Naive thymus-derived CD4-positive, alpha-beta T cell (primary cell): ENCODE measurements at regions not wholly inside any gene's neighbourhood (a gene's known extent, or its start where the extent isn't known, plus 50 kb on each side); places are given as distances from the start of the nearest gene placed in this dataset.
A peak's percentile ranks its signal among the peaks of the same experiment; 100 is the strongest.

Source experiments
- ATAC-seq: fragments of 150-1000 bp; cut with Tn5 transposase; 2 replicates; pipeline ENCODE4 v1.10.0; 2021; ENCODE audit warnings: mild to moderate bottlenecking, moderate library complexity
- CTCF ChIA-PET: fragments of 350-600 bp; sonication (Branson Sonifier 250); formaldehyde crosslinking; loops from one replicate; lab custom pipeline; 2021; ENCODE audit warnings: antibody characterized with exemption; lab: Charles Lee
- POLR2A ChIA-PET: fragments of 350-600 bp; sonication (Branson Sonifier 250); formaldehyde crosslinking; loops from one replicate; lab custom pipeline; 2021; ENCODE audit warnings: antibody characterized with exemption, inconsistent platforms; lab: Charles Lee
- DNase-seq, 9 donors: peaks; one replicate each; pipeline versions ENCODE4 v3.0.0 to v3.0.0-alpha.2; 2020 to 2022; ENCODE audit warnings: mixed read lengths in 1 of 9
- H3K27ac ChIP-seq: one replicate; pipeline ENCODE4 v1.7.0; 2013; ENCODE audit warnings: mild to moderate bottlenecking, low read depth, low read length, moderate library complexity
- H3K27me3 ChIP-seq, 2 donors: one replicate each; pipeline ENCODE4 v1.7.0; 2013; ENCODE audit warnings: low read length in 2 of 2, mild to moderate bottlenecking in 2 of 2, moderate library complexity in 2 of 2; ENCODE audit not compliant: control insufficient read depth in 2 of 2, insufficient read depth in 2 of 2
- H3K36me3 ChIP-seq, 3 experiments: 1 replicate in 2 of 3; 2 replicates in 1 of 3; pipeline ENCODE4 v1.7.0; 2013; ENCODE audit warnings: low read length in 3 of 3, mild to moderate bottlenecking in 3 of 3, moderate library complexity in 1 of 3; ENCODE audit not compliant: insufficient read depth in 3 of 3, control insufficient read depth in 2 of 3
- H3K4me1 ChIP-seq, 2 donors: one replicate each; pipeline ENCODE4 v1.7.0; 2013; ENCODE audit warnings: low read length in 2 of 2, mild to moderate bottlenecking in 2 of 2, moderate library complexity in 1 of 2; ENCODE audit not compliant: control insufficient read depth in 2 of 2, insufficient read depth in 2 of 2
- H3K4me3 ChIP-seq: 2 replicates; pipeline ENCODE4 v1.7.0; 2013; ENCODE audit warnings: mild to moderate bottlenecking, low read length
- H3K9me3 ChIP-seq, 3 experiments: 1 replicate in 2 of 3; 2 replicates in 1 of 3; pipeline ENCODE4 v1.7.0; 2013; ENCODE audit warnings: low read length in 3 of 3; ENCODE audit not compliant: control insufficient read depth in 2 of 3
- H3K27ac Mint-ChIP-seq, 9 donors: one replicate each; pipeline ENCODE4 v1.8.0; 2020 to 2022; ENCODE audit warnings: mixed read lengths in 9 of 9, mild to moderate bottlenecking in 8 of 9, moderate library complexity in 5 of 9, inconsistent platforms in 2 of 9
- H3K27me3 Mint-ChIP-seq, 5 donors: one replicate each; pipeline ENCODE4 v1.8.0; 2021 to 2022; ENCODE audit warnings: mixed read lengths in 5 of 5, mild to moderate bottlenecking in 1 of 5
- H3K36me3 Mint-ChIP-seq, 5 donors: one replicate each; pipeline ENCODE4 v1.8.0; 2020 to 2022; ENCODE audit warnings: mixed read lengths in 5 of 5, mild to moderate bottlenecking in 3 of 5, inconsistent platforms in 1 of 5
- H3K4me1 Mint-ChIP-seq, 7 donors: one replicate each; pipeline ENCODE4 v1.8.0; 2020 to 2022; ENCODE audit warnings: mixed read lengths in 7 of 7, mild to moderate bottlenecking in 3 of 7, inconsistent platforms in 1 of 7
- H3K4me3 Mint-ChIP-seq, 10 donors: one replicate each; pipeline ENCODE4 v1.8.0; 2020 to 2022; ENCODE audit warnings: mild to moderate bottlenecking in 10 of 10, mixed read lengths in 10 of 10, moderate library complexity in 6 of 10, inconsistent platforms in 2 of 10
- H3K9me3 Mint-ChIP-seq, 11 donors: one replicate each; pipeline ENCODE4 v1.8.0; 2020 to 2022; ENCODE audit warnings: mixed read lengths in 11 of 11, mild to moderate bottlenecking in 4 of 11, inconsistent platforms in 1 of 11, moderate library complexity in 1 of 11
- intact Hi-C, 2 donors: fragments of 100-400 bp; cut with micrococcal nuclease; formaldehyde crosslinking; loops; one replicate each; pipeline ENCODE4 v1.15.1; 2023

GRCh38 chr15:66907826-66908743 is 157.3 kb upstream of the SMAD3 start:
- Mint-ChIP-seq H3K27ac (no peak overlapping the region), H3K4me3 (no peak overlapping the region), H3K36me3 (peaks cover 0 to 6% (median 0%) of the 10 kb centered on the region in 5 donors), H3K9me3 (peaks cover 0 to 4% (median 0%) of the 10 kb centered on the region in 11 donors), H3K4me1 (peaks cover 0 to 36% (median 22%) of the 10 kb centered on the region in 7 donors), H3K27me3 (peaks cover 0 to 9% (median 0%) of the 10 kb centered on the region in 5 donors)
- Histone ChIP-seq H3K27ac (no peak overlapping the region), H3K4me3 (no peak overlapping the region), H3K27me3 (no peaks in the 10 kb centered on the region), H3K9me3 (no peaks in the 10 kb centered on the region), H3K36me3 (no peaks in the 10 kb centered on the region), H3K4me1 (peaks cover 14 to 19% of the 10 kb centered on the region in 2 donors)
- CTCF ChIA-PET = no interaction called here
- DNase-seq = no peak
- POLR2A ChIA-PET = no interaction called here
- intact Hi-C loops = no loop called here
- peak; percentile 56 for ATAC-seq

GRCh38 chr15:66908744-66909095 is 156.7 kb upstream of the SMAD3 start:
- peaks cover 14 to 19% of the 10 kb centered on the region in 2 donors for H3K4me1 ChIP-seq
- CTCF ChIA-PET = no interaction called here

GRCh38 chr15:66909381-66909890 is 156.0 kb upstream of the SMAD3 start:
- CTCF ChIA-PET = no interaction called here

More at GRCh38 chr15:66908744-66909095, 156.7 kb upstream of the SMAD3 start:
- H3K9me3 ChIP-seq = no peaks in the 10 kb centered on the region
- H3K36me3 ChIP-seq = no peaks in the 10 kb centered on the region
- DNase-seq (no peak), ATAC-seq (no peak)
- peaks cover 0 to 6% (median 0%) of the 10 kb centered on the region in 5 donors for H3K36me3 Mint-ChIP-seq
- peak overlapping the region in 1 of 9 donors; percentile 0 for H3K27ac Mint-ChIP-seq
- POLR2A ChIA-PET = no interaction called here
- intact Hi-C loops = no loop called here
- no peak overlapping the region for H3K4me3 ChIP-seq
- H3K27me3 ChIP-seq = no peaks in the 10 kb centered on the region
- no peak overlapping the region for H3K4me3 Mint-ChIP-seq
- H3K9me3 Mint-ChIP-seq = peaks cover 0 to 4% (median 0%) of the 10 kb centered on the region in 11 donors
- no peak overlapping the region for H3K27ac ChIP-seq
- peaks cover 0 to 36% (median 22%) of the 10 kb centered on the region in 7 donors for H3K4me1 Mint-ChIP-seq
- H3K27me3 Mint-ChIP-seq = peaks cover 0 to 9% (median 0%) of the 10 kb centered on the region in 5 donors

GRCh38 chr15:66911131-66911700 is 154.2 kb upstream of the SMAD3 start:
- DNase-seq = no peak
- Mint-ChIP-seq H3K27me3 (peaks cover 0 to 15% (median 8%) of the 10 kb centered on the region in 5 donors), H3K4me3 (peak overlapping the region in 2 of 10 donors; percentile 41 to 43), H3K36me3 (peaks cover 0 to 10% (median 3%) of the 10 kb centered on the region in 5 donors), H3K27ac (peak overlapping the region in 4 of 9 donors; percentile 12 to 81 (median 60)), H3K4me1 (peaks cover 0 to 38% (median 27%) of the 10 kb centered on the region in 7 donors), H3K9me3 (peaks cover 0 to 6% (median 0%) of the 10 kb centered on the region in 11 donors)
- intact Hi-C loops = loop anchor here in 1 of 2 donors (10.0 kb wide), 1 partner anchor 634 kb away; the partner anchor contains the start of gene MAP2K5
- Histone ChIP-seq H3K4me1 (peaks cover 14 to 19% of the 10 kb centered on the region in 2 donors), H3K4me3 (no peak overlapping the region), H3K9me3 (no peaks in the 10 kb centered on the region), H3K36me3 (no peaks in the 10 kb centered on the region), H3K27ac (no peak overlapping the region), H3K27me3 (peaks cover 0 to 2% of the 10 kb centered on the region in 2 donors)
- POLR2A ChIA-PET = interaction anchor here (1.2 kb wide), 2 partner anchors 9 to 16 kb away, joined by 3 to 4 read pairs; no protein-coding TSS in a partner anchor
- CTCF ChIA-PET = interaction anchor here (0.6 kb wide), 2 partner anchors 11 to 341 kb away, joined by 3 read pairs; no protein-coding TSS in a partner anchor
- ATAC-seq = no peak

More at GRCh38 chr15:66909381-66909890, 156.0 kb upstream of the SMAD3 start:
- Histone ChIP-seq H3K4me3 (no peak overlapping the region), H3K4me1 (peaks cover 14 to 19% of the 10 kb centered on the region in 2 donors), H3K27me3 (no peaks in the 10 kb centered on the region), H3K27ac (no peak overlapping the region), H3K36me3 (no peaks in the 10 kb centered on the region), H3K9me3 (no peaks in the 10 kb centered on the region)
- peaks cover 0 to 6% (median 0%) of the 10 kb centered on the region in 5 donors for H3K36me3 Mint-ChIP-seq
- POLR2A ChIA-PET = no interaction called here
- peaks cover 0 to 34% (median 22%) of the 10 kb centered on the region in 7 donors for H3K4me1 Mint-ChIP-seq
- H3K27ac Mint-ChIP-seq = peak overlapping the region in 2 of 9 donors; percentile 0 to 15
- H3K9me3 Mint-ChIP-seq = peaks cover 0 to 4% (median 0%) of the 10 kb centered on the region in 11 donors
- H3K27me3 Mint-ChIP-seq = peaks cover 0 to 11% (median 3%) of the 10 kb centered on the region in 5 donors
- DNase-seq (no peak), ATAC-seq (no peak)
- H3K4me3 Mint-ChIP-seq = no peak overlapping the region
- intact Hi-C loops = no loop called here

- peak in 7 of 9 donors; percentile 64 to 82 (median 76) for DNase-seq
- CTCF ChIA-PET = interaction anchor here (0.6 kb wide), 1 partner anchor 12 kb away, joined by 3 read pairs; no protein-coding TSS in a partner anchor
- POLR2A ChIA-PET = interaction anchor here (1.2 kb wide), 1 partner anchor 16 kb away, joined by 4 read pairs; no protein-coding TSS in a partner anchor
These were observed 153.4 kb upstream of the SMAD3 start for GRCh38 chr15:66912001-66912400.

GRCh38 chr15:66912441-66912840 is 153.0 kb upstream of the SMAD3 start:
- H3K27ac ChIP-seq = no peak overlapping the region
- peaks cover 14 to 19% of the 10 kb centered on the region in 2 donors for H3K4me1 ChIP-seq
- peaks cover 0 to 24% (median 5%) of the 10 kb centered on the region in 5 donors for H3K27me3 Mint-ChIP-seq
- H3K4me3 Mint-ChIP-seq = peak overlapping the region in 9 of 10 donors; percentile 56 to 81 (median 65)
- H3K27me3 ChIP-seq = peaks cover 0 to 2% of the 10 kb centered on the region in 2 donors
- no peak for ATAC-seq
- peaks cover 0 to 14% (median 4%) of the 10 kb centered on the region in 11 donors for H3K9me3 Mint-ChIP-seq
- no peaks in the 10 kb centered on the region for H3K36me3 ChIP-seq
- H3K4me3 ChIP-seq = no peak overlapping the region
- H3K27ac Mint-ChIP-seq = peak overlapping the region in 6 of 9 donors; percentile 30 to 98 (median 86)
- peaks cover 0 to 38% (median 27%) of the 10 kb centered on the region in 7 donors for H3K4me1 Mint-ChIP-seq
- no peaks in the 10 kb centered on the region for H3K9me3 ChIP-seq
- H3K36me3 Mint-ChIP-seq = peaks cover 0 to 10% (median 4%) of the 10 kb centered on the region in 5 donors
- intact Hi-C loops = loop anchor here (1.0 to 10.0 kb wide), 2 partner anchors 9 to 632 kb away; partner anchors contain the start of gene MAP2K5 (in 1 of the 2)
- POLR2A ChIA-PET = no interaction called here
- DNase-seq = no peak
- CTCF ChIA-PET = no interaction called here

More at GRCh38 chr15:66912001-66912400, 153.4 kb upstream of the SMAD3 start:
- peaks cover 0 to 11% (median 3%) of the 10 kb centered on the region in 11 donors for H3K9me3 Mint-ChIP-seq
- H3K27me3 Mint-ChIP-seq = peaks cover 0 to 21% (median 5%) of the 10 kb centered on the region in 5 donors
- H3K27ac Mint-ChIP-seq = peak overlapping the region in 7 of 9 donors; percentile 81 to 98 (median 88)
- Histone ChIP-seq H3K4me1 (peaks cover 14 to 19% of the 10 kb centered on the region in 2 donors), H3K4me3 (no peak overlapping the region), H3K9me3 (no peaks in the 10 kb centered on the region), H3K36me3 (no peaks in the 10 kb centered on the region), H3K27me3 (peaks cover 0 to 2% of the 10 kb centered on the region in 2 donors), H3K27ac (no peak overlapping the region)
- H3K4me1 Mint-ChIP-seq = peaks cover 0 to 38% (median 27%) of the 10 kb centered on the region in 7 donors
- intact Hi-C loops = loop anchor here (1.0 to 10.0 kb wide), 2 partner anchors 9 to 633 kb away; partner anchors contain the start of gene MAP2K5 (in 1 of the 2)
- peaks cover 0 to 7% (median 4%) of the 10 kb centered on the region in 5 donors for H3K36me3 Mint-ChIP-seq
- ATAC-seq = peak; percentile 84
- peak overlapping the region in 9 of 10 donors; percentile 56 to 81 (median 65) for H3K4me3 Mint-ChIP-seq
